Putamen (tissue), 1 donor: ENCODE measurements at regions not wholly inside any gene's neighbourhood (a gene's known extent, or its start where the extent isn't known, plus 50 kb on each side); places are given as distances from the start of the nearest gene placed in this dataset.
"Not testable (repeated sequence)": the region's sequence is repeated elsewhere in the genome, so short reads cannot be mapped to it uniquely, and the experiment has no call there.

Source experiments
- DNase-seq: peaks from one replicate; pipeline ENCODE4 v3.0.0-alpha.2; 2016; ENCODE audit warnings: low spot score

- no peak for DNase-seq
These were observed 87.1 kb upstream of the ZNF281 start for GRCh38 chr1:200496937-200497336.

- no peak for DNase-seq
These were observed 86.1 kb upstream of the ZNF281 start for GRCh38 chr1:200495901-200496300.

- no peak for DNase-seq
These were observed 83.5 kb upstream of the ZNF281 start for GRCh38 chr1:200493344-200493743.

GRCh38 chr1:200491103-200491502 lies 81.3 kb upstream of the ZNF281 start:
- DNase-seq, result no peak

- DNase-seq, result no peak
These were observed 80.3 kb upstream of the ZNF281 start for GRCh38 chr1:200490183-200490582.

- DNase-seq, result peak; percentile 74
These were observed 78.7 kb upstream of the ZNF281 start for GRCh38 chr1:200488375-200489165.

GRCh38 chr1:200487650-200488049 lies 77.8 kb upstream of the ZNF281 start:
- no peak for DNase-seq

GRCh38 chr1:200486634-200487033 lies 76.8 kb upstream of the ZNF281 start:
- no peak for DNase-seq

GRCh38 chr1:200484438-200484946 lies 74.7 kb upstream of the ZNF281 start:
- DNase-seq, result not testable (repeated sequence)

- no peak for DNase-seq
These were observed 73.8 kb upstream of the ZNF281 start for GRCh38 chr1:200483491-200484143.

GRCh38 chr1:200480964-200481363 lies 71.1 kb upstream of the ZNF281 start:
- DNase-seq, result no peak

- no peak for DNase-seq
These were observed 70.0 kb upstream of the ZNF281 start for GRCh38 chr1:200479816-200480215.

GRCh38 chr1:200478945-200479558 lies 69.2 kb upstream of the ZNF281 start:
- DNase-seq, result no peak

GRCh38 chr1:200478239-200478623 lies 68.4 kb upstream of the ZNF281 start:
- no peak for DNase-seq

GRCh38 chr1:200474633-200475032 lies 64.8 kb upstream of the ZNF281 start:
- no peak for DNase-seq

GRCh38 chr1:200473698-200474371 lies 64.0 kb upstream of the ZNF281 start:
- no peak for DNase-seq

- DNase-seq, result no peak
These were observed 61.9 kb upstream of the ZNF281 start for GRCh38 chr1:200471739-200472138.

GRCh38 chr1:200468264-200469001 lies 58.6 kb upstream of the ZNF281 start:
- DNase-seq, result no peak

- no peak for DNase-seq
These were observed 55.1 kb upstream of the ZNF281 start for GRCh38 chr1:200464784-200465400.
